T-helper 2 cell (primary cell): ENCODE measurements at regions not wholly inside any gene's neighbourhood (a gene's known extent, or its start where the extent isn't known, plus 50 kb on each side); places are given as distances from the start of the nearest gene placed in this dataset.
"Not testable (repeated sequence)": the region's sequence is repeated elsewhere in the genome, so short reads cannot be mapped to it uniquely, and the experiment has no call there.

Experiments used
- DNase-seq, 5 experiments: peaks; one replicate each; pipeline versions ENCODE4 v3.0.0 to v3.0.0-alpha.2; 2012 to 2022

- peak in 1 of 5 experiments; percentile 30 for DNase-seq
Observed at GRCh38 chrX:109782994-109783700, 50.1 kb upstream of the ACSL4 start.

- no peak for DNase-seq
Observed at GRCh38 chrX:109783701-109784079, 50.6 kb upstream of the ACSL4 start.

- DNase-seq = peak in 1 of 5 experiments; percentile 23
Observed at GRCh38 chrX:109785053-109785452, 52.0 kb upstream of the ACSL4 start.

GRCh38 chrX:109790511-109790910, 57.5 kb upstream of the ACSL4 start:
- DNase-seq = not testable (repeated sequence)

GRCh38 chrX:109793191-109793590, 60.1 kb upstream of the ACSL4 start:
- no peak for DNase-seq

GRCh38 chrX:109795682-109796081, 62.6 kb upstream of the ACSL4 start:
- DNase-seq = no peak

- DNase-seq = no peak
Observed at GRCh38 chrX:109797311-109797975, 64.4 kb upstream of the ACSL4 start.

- no peak for DNase-seq
Observed at GRCh38 chrX:109812236-109812635, 79.2 kb upstream of the ACSL4 start.

- no peak for DNase-seq
Observed at GRCh38 chrX:109813236-109813635, 80.2 kb upstream of the ACSL4 start.

- no peak for DNase-seq
Observed at GRCh38 chrX:109818976-109819375, 85.9 kb upstream of the ACSL4 start.

- no peak for DNase-seq
Observed at GRCh38 chrX:109822861-109823260, 89.8 kb upstream of the ACSL4 start.

GRCh38 chrX:109826954-109827708, 94.1 kb upstream of the ACSL4 start:
- DNase-seq = no peak

GRCh38 chrX:109827772-109828171, 94.7 kb upstream of the ACSL4 start:
- no peak for DNase-seq

GRCh38 chrX:109830157-109830703, 97.2 kb upstream of the ACSL4 start:
- DNase-seq = no peak

- DNase-seq = no peak
Observed at GRCh38 chrX:109830704-109831206, 97.7 kb upstream of the ACSL4 start.

- DNase-seq = no peak
Observed at GRCh38 chrX:109831326-109831985, 98.4 kb upstream of the ACSL4 start.

GRCh38 chrX:109839694-109840567, 106.9 kb upstream of the ACSL4 start:
- DNase-seq = no peak

GRCh38 chrX:109840585-109840984, 107.5 kb upstream of the ACSL4 start:
- DNase-seq = no peak

- no peak for DNase-seq
Observed at GRCh38 chrX:109841257-109841656, 108.2 kb upstream of the ACSL4 start.

- DNase-seq = no peak
Observed at GRCh38 chrX:109841869-109842579, 109.0 kb upstream of the ACSL4 start.

GRCh38 chrX:109842611-109843010, 109.6 kb upstream of the ACSL4 start:
- DNase-seq = no peak
